T-helper 2 cell (primary cell): ENCODE measurements at regions not wholly inside any gene's neighbourhood (a gene's known extent, or its start where the extent isn't known, plus 50 kb on each side); places are given as distances from the start of the nearest gene placed in this dataset.
"Not testable (repeated sequence)": the region's sequence is repeated elsewhere in the genome, so short reads cannot be mapped to it uniquely, and the experiment has no call there.

Source experiments
- DNase-seq, 5 experiments: peaks; one replicate each; pipeline versions ENCODE4 v3.0.0 to v3.0.0-alpha.2; 2012 to 2022

- no peak for DNase-seq
These were observed 155.4 kb downstream of the CRPPA start for GRCh38 chr7:16265863-16266458.

GRCh38 chr7:16264823-16265804 is 156.2 kb downstream of the CRPPA start:
- DNase-seq: no peak

- no peak for DNase-seq
These were observed 157.1 kb downstream of the CRPPA start for GRCh38 chr7:16264036-16264819.

GRCh38 chr7:16263377-16263776 is 158.0 kb downstream of the CRPPA start:
- DNase-seq: not testable (repeated sequence)

GRCh38 chr7:16261654-16262053 is 159.7 kb downstream of the CRPPA start:
- no peak for DNase-seq

GRCh38 chr7:16261100-16261499 is 160.2 kb downstream of the CRPPA start:
- DNase-seq: no peak

GRCh38 chr7:16260236-16260728 is 161.1 kb downstream of the CRPPA start:
- DNase-seq: peak in 1 of 5 experiments; percentile 32

GRCh38 chr7:16256419-16256818 is 164.9 kb downstream of the CRPPA start:
- DNase-seq: not testable (repeated sequence)

GRCh38 chr7:16255952-16256351 is 165.4 kb downstream of the CRPPA start:
- not testable (repeated sequence) for DNase-seq

GRCh38 chr7:16250655-16251054 is 170.7 kb downstream of the CRPPA start:
- DNase-seq: not testable (repeated sequence)

GRCh38 chr7:16249204-16249603 is 172.1 kb downstream of the CRPPA start:
- DNase-seq: not testable (repeated sequence)

GRCh38 chr7:16248556-16248955 is 172.8 kb downstream of the CRPPA start:
- DNase-seq: not testable (repeated sequence)

- DNase-seq: no peak
These were observed 176.9 kb downstream of the CRPPA start for GRCh38 chr7:16244469-16244868.

GRCh38 chr7:16242920-16243319 is 178.4 kb downstream of the CRPPA start:
- no peak for DNase-seq

- no peak for DNase-seq
These were observed 180.3 kb downstream of the CRPPA start for GRCh38 chr7:16241017-16241416.

- DNase-seq: no peak
These were observed 185.0 kb downstream of the CRPPA start for GRCh38 chr7:16236381-16236780.

- no peak for DNase-seq
These were observed 185.9 kb downstream of the CRPPA start for GRCh38 chr7:16235147-16236114.

GRCh38 chr7:16234493-16235146 is 186.7 kb downstream of the CRPPA start:
- no peak for DNase-seq

GRCh38 chr7:16233517-16233916 is 187.8 kb downstream of the CRPPA start:
- no peak for DNase-seq

GRCh38 chr7:16232273-16232672 is 189.1 kb downstream of the CRPPA start:
- DNase-seq: no peak
